Stimulated activated CD4-positive, alpha-beta T cell treated with anti-CD3 and anti-CD28 coated beads, Interleukin-4, amount 100 ng/mL, for 1 hour (primary cell): ENCODE measurements at regions not wholly inside any gene's neighbourhood (a gene's known extent, or its start where the extent isn't known, plus 50 kb on each side); places are given as distances from the start of the nearest gene placed in this dataset.
"Not testable (repeated sequence)": the region's sequence is repeated elsewhere in the genome, so short reads cannot be mapped to it uniquely, and the experiment has no call there.

Experiments used
- DNase-seq: peaks from one replicate; pipeline ENCODE4 v3.0.0-alpha.2; 2020

GRCh38 chr4:15294832-15295231 lies 133.0 kb upstream of the C1QTNF7 start:
- no peak for DNase-seq

GRCh38 chr4:15295421-15296162 lies 132.2 kb upstream of the C1QTNF7 start:
- no peak for DNase-seq

- DNase-seq = no peak
Observed at GRCh38 chr4:15297344-15297743, 130.5 kb upstream of the C1QTNF7 start.

- DNase-seq = no peak
Observed at GRCh38 chr4:15299627-15300026, 128.2 kb upstream of the C1QTNF7 start.

- no peak for DNase-seq
Observed at GRCh38 chr4:15303052-15303641, 124.7 kb upstream of the C1QTNF7 start.

- DNase-seq = no peak
Observed at GRCh38 chr4:15314974-15315373, 112.9 kb upstream of the C1QTNF7 start.

DNA sequence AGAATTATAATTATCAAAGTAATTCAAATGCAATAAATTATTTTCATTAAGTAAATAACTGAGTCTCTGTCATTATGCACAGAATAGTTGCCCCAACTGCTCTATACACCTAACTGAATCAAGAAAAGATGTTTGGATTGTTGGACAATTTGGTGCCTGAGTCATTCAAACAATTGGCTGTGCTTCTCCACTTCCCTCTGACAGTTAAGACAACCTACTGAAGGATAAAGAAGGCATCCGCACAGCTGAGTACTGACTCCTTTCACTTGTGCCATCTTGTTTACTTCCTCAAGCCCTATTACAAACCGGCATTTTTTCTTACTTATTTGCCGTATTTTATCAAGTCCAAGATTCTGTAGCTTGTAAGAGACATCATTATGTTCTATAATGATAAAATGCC lies 110.6 kb upstream of the C1QTNF7 start:
- DNase-seq = no peak

GRCh38 chr4:15318621-15319348 lies 109.0 kb upstream of the C1QTNF7 start:
- no peak for DNase-seq

DNA sequence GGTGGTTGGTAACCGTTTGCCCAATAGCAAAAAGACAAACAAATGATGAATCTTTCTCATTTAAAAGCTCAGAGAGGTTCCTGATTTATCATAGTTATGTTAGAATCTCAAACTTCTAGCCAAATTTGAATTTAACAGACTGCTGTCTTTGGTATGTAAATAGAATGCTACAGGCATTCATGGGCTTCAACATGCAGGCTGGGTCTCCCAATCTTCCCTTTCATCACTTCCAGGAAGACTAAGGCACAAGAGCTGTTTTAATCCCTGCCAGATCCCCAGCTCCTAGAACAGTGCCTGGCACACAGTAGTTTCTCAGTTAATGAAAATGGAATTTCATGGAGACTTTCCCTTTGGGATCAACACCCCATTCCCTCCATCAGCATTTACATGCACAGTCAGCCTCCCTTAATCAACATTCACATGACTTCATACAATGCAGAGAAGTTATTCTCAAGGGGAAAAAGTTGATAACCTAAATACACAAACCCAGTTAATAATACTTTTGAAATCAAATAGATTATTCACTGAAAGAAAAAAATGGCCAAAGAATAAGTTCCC lies 107.6 kb upstream of the C1QTNF7 start:
- no peak for DNase-seq

DNA sequence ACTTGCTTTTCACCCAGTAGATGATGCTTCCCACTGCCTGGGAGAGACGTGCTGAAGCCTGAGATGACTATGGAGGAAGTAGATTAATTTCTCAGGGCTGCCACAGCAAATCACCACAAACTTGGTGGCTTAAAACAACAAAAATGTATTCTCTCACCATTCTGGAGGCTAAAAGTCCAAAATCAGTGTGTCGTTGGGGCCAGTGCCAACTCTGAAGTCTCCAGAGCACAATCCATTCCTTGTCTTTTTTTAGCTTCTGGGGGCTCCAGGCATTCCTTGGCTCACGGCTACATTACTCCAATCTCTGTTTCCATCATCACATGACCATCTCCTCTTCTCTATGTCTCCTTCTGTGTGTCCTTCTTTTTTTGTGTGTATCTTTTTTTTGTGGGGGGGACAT lies 105.8 kb upstream of the C1QTNF7 start:
- no peak for DNase-seq

GRCh38 chr4:15325987-15326386 lies 101.8 kb upstream of the C1QTNF7 start:
- no peak for DNase-seq

GRCh38 chr4:15327311-15328298 lies 100.2 kb upstream of the C1QTNF7 start:
- no peak for DNase-seq

DNA sequence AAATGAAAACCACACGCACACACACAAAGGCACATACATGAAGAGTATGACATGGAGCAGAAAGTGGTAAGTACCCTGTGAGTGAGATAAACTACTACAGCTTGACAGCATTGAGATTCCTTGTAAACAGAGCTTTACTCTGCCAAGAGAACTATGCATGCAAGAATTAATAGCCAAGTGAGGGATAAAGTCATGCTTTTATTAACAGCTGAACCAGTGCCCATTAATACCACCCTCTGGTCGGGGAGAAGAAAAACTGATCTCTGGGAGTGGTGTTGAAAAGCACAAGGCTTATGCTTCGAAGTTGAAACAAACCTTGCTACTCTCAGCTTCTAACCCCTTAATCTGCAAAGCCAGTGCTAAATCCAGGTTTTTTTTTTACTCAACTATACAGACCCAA lies 95.9 kb upstream of the C1QTNF7 start:
- DNase-seq = no peak

DNA sequence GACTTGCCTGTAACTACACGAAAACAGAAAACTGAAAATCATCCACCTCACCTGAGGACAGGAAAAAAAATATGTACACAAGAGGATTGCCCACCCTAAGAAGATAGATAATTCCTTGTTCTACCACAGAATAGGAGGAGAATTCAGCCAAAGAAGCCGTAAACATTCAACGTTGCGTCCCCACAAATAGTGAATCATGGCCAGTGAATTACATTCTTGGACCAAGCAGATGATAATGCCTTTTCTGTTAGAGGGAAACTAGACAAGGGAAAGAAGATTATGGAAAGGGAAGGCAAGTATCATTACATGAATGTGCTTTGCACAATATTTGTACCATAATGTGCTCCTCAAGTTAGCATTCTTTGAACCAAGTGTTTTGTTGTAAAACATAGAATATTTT lies 95.5 kb upstream of the C1QTNF7 start:
- DNase-seq = no peak

GRCh38 chr4:15333692-15334633 lies 93.9 kb upstream of the C1QTNF7 start:
- no peak for DNase-seq

GRCh38 chr4:15336410-15337167 lies 91.2 kb upstream of the C1QTNF7 start:
- no peak for DNase-seq

DNA sequence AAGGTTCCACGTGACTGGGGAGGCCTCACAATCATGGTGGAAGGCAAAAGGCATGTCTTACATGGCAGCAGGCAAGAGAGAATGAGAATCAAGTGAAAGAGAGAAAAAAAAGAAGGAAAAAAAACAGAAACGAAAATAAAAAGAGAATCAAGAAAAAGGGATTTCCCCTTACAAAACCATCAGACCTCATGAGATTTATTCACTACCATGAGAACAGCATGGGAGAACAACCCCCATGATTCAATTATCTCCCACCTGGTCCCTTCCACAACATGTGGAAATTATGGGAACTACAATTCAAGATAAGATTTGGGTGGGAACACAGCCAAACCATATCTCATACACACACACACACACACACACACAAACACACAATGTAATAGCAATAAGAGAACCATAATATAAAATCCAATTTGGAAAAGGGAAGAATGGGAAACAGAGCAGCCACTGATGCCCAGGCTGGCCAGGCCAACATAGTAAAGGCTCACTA lies 90.6 kb upstream of the C1QTNF7 start:
- not testable (repeated sequence) for DNase-seq

DNA sequence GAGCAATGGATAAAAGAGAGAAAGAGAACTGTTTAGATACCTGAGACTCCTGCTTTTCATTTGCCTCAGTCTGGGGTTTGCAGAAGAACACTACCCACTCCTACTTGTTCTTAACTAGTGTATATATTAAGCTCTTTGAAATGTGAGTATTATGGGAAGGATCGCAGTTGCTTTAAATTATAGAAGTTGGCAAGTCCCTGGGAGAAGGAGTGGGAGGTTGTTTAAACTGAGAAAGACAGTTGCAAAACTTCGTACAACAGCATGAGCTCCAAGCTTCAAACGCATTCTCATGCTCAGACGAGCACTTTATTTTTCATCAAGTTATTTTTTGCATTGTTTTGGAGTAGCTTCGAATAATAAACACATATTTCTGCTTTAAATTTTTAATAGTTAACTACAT lies 88.1 kb upstream of the C1QTNF7 start:
- DNase-seq = no peak

DNA sequence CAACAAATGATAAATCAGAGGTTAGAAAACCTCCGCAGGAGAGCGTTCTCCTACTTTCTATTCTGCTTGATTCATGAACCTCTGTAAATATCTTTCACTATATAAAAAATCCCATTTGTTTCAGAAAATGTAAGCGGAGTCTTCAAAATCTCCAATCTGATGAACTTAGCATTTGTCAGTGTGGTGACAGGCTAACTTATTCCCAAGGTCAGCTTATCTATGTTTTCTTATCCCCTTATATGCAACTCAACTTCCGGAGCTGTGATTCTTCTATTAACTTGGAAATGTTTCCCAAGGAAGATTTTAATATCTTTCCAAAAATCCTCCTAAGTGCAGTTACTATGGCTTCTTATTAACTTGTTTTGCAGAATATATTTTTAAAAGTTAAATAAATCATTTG lies 87.5 kb upstream of the C1QTNF7 start:
- no peak for DNase-seq
